GM18508 (cell line): ENCODE measurements at regions not wholly inside any gene's neighbourhood (a gene's known extent, or its start where the extent isn't known, plus 50 kb on each side); places are given as distances from the start of the nearest gene placed in this dataset.

ENCODE experiments used
- ATAC-seq: cut with Tn5 transposase; IDR thresholded peaks from one replicate; pipeline ENCODE4 v1.9.1; 2021; ENCODE audit warnings: moderate number of reproducible peaks; ENCODE audit not compliant: insufficient read depth, unreplicated experiment

DNA sequence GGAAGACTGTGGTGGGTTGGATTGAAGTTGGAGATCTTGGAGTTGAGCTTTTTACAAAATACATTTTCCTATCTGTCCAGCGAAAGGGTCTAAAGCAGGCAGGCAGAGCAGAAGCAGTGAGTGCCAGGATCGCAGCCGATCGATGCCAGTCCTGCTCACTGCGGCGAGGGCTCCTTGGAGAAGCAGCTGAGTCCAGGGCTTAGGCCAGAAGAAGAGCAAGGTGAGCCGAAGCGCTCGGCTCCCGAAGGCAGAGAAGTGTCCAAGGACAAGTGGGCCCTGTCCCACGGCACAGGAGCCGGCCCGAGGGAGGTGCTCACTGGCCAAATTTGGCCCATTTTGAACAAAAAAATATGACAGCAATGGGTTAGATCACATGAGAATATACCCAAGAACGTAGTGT, 637.8 kb downstream of the BRD1 start:
- no peak for ATAC-seq

- no peak for ATAC-seq
These were observed 639.1 kb downstream of the BRD1 start for GRCh38 chr22:49188591-49188990.

DNA sequence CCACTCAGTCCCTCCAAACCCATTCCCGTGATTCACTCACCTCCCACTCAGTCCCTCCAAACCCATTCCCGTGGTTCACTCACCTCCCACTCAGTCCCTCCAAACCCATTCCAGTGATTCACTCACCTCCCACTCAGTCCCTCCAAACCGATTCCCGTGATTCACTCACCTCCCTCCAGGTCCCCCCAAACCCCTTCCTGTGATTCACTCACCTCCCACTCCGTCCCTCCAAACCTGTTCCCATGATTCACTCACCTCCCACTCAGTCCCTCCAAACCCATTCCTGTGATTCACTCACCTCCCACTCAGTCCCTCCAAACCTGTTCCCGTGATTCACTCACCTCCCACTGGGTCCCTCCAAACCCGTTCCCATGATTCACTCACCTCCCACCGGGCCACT, 639.6 kb downstream of the BRD1 start:
- no peak for ATAC-seq

- ATAC-seq, result no peak
These were observed 640.9 kb downstream of the BRD1 start for GRCh38 chr22:49186762-49187161.

- no peak for ATAC-seq
These were observed 641.4 kb downstream of the BRD1 start for GRCh38 chr22:49186293-49186692.

- no peak for ATAC-seq
These were observed 642.2 kb downstream of the BRD1 start for GRCh38 chr22:49185312-49185969.

DNA sequence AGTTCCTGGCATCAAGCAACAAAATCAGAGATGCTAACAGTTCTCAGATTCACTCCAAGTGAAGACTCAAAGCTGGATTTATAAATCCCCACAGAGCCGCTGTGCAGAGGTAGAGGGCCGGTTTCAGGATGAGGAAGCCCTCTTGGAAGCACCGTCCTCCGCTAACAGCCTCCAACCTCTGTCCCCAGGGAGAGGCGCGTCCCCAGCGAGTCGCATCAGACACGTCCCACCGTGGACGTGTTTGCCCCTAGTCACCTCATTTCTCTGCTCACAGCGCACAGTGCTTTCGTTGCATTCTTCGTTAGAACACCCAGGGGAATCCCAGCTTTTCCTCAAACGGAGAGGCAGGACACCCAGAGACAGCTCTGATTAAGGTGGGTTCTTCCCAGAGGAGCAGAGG, 642.9 kb downstream of the BRD1 start:
- no peak for ATAC-seq

- ATAC-seq, result no peak
These were observed 643.9 kb downstream of the BRD1 start for GRCh38 chr22:49183826-49184216.

GRCh38 chr22:49183208-49183825, 644.4 kb downstream of the BRD1 start:
- ATAC-seq, result no peak

GRCh38 chr22:49182416-49182815, 645.3 kb downstream of the BRD1 start:
- no peak for ATAC-seq

DNA sequence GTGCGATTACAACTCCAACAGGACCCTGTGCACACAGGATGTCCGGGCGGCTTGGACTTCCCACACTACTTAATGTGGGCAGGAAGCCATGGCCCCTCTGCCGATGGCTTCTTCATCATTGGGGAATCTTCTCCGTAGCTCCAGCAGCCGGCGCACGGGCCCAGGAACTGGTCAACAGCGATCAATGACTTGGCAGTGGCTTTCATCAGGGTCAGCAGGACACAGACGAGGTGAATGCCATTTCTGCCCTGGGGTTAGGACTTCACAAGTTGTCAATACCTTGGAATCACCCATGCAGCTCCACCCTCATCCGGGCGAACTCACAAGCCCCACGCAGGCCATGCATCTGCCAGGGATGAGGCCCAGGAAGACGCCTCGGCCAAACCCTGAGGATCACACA, 645.7 kb downstream of the BRD1 start:
- ATAC-seq, result no peak

GRCh38 chr22:49181431-49181830, 646.2 kb downstream of the BRD1 start:
- ATAC-seq, result no peak

GRCh38 chr22:49180683-49181024, 647.0 kb downstream of the BRD1 start:
- no peak for ATAC-seq

GRCh38 chr22:49179886-49180682, 647.6 kb downstream of the BRD1 start:
- no peak for ATAC-seq

GRCh38 chr22:49179175-49179574, 648.5 kb downstream of the BRD1 start:
- ATAC-seq, result no peak

DNA sequence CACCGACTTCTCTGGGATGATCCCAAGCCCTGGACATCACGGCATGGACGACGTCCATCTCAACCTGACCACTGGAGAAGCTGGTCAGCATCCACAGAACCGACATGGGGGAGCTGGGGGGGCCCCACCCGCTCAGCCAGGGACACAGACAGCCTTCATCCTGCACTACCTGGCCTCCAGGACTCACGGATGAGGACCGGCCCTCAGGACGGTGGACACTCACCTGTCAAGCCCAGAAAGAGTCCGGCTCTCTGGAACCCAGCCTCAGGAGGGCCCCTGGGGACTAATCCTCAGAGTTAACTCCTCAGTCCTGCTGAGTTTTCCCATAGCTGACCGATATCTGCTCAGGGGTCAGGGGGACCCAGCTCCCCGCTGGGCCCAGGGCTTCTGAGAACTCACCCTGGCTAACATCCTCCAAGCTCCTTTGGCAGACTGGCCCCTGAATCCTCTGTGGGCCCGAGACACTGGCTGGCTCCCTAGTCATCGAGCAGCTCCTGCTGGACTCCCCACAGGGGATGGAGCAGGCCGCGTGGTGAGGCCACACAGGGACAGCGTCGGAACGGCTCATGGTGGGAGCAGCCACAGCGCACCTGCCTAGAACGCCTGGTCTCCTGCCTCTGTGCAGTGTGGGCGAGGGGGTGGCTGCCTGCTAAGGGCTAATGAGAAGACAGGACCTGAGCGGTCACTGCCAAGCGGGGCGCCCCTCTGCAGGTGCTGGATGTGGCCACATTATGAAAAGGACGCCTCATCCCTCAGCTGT, 649.2 kb downstream of the BRD1 start:
- ATAC-seq, result no peak

- no peak for ATAC-seq
These were observed 650.0 kb downstream of the BRD1 start for GRCh38 chr22:49177666-49178065.

GRCh38 chr22:49176956-49177355, 650.7 kb downstream of the BRD1 start:
- no peak for ATAC-seq

GRCh38 chr22:49170053-49170452, 657.6 kb downstream of the BRD1 start:
- ATAC-seq, result no peak

DNA sequence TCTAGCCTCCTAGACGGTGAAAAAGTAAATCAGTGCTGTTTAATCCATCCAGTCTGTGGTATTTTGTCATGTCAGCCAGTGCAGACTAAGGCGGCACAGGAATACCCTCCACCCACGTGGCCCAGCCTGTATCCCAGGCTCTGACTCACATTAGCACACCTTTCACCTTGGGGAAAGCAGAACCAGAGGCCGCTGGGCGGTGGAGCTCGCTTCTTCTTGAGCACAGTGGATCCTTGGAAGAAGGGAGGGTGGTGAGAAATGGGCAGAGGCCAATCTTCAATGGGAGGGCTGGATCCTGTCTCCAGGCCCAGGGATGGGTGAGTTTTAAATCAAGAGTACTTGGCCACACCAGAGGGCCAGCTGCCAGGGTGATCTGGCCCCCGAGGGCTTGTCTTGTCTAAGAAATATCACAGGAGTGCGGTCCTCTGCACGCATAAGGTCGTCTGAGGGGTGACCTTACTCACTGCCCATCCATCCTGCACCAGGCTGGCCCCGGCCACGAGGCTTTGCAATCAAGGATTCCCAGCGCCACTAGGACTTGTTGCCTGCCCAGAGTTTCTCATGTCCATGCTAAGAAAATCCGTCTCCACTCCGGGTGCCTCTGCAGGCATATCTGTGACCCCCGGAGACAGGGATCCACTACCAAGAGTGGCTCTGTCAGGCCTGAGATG, 658.5 kb downstream of the BRD1 start:
- ATAC-seq, result no peak
